PC-3 (cell line): ENCODE measurements at regions not wholly inside any gene's neighbourhood (a gene's known extent, or its start where the extent isn't known, plus 50 kb on each side); places are given as distances from the start of the nearest gene placed in this dataset.

ENCODE experiments used
- ATAC-seq: fragments of 200-7000 bp; cut with Tn5 transposase; 2 replicates; pipeline ENCODE4 v1.9.1; 2020; ENCODE audit warnings: mild to moderate bottlenecking, moderate library complexity
- BruUV-seq: library from RNA; stranded (reverse); fragments of 400-500 nt; replicated peaks from 2 replicates; lab custom pipeline; 2021; lab: Mats Ljungman, UMichigan
- CTCF ChIA-PET: fragments of 300-600 bp; sonication (Branson Sonifier 250); formaldehyde crosslinking; loops from one replicate; lab custom pipeline; 2022; ENCODE audit warnings: antibody characterized with exemption; lab: Charles Lee
- POLR2A ChIA-PET: fragments of 300-600 bp; sonication (Branson Sonifier 250); formaldehyde crosslinking; loops from one replicate; lab custom pipeline; 2022; ENCODE audit warnings: antibody characterized with exemption; ENCODE audit not compliant: unreplicated experiment; lab: Charles Lee
- DNase-seq: peaks from one replicate; pipeline ENCODE4 v3.0.0-alpha.2; 2015
- H2AFZ ChIP-seq: fragments of 300-600 bp; sonication (generic); 2 replicates; pipeline ENCODE4 v1.6.0; 2016; ENCODE audit warnings: antibody characterized with exemption, low read length
- H3F3A ChIP-seq: fragments of 300-600 bp; sonication (generic); one replicate; pipeline ENCODE4 v1.6.0; 2017; ENCODE audit warnings: antibody characterized with exemption, low read length, control low read depth, mild to moderate bottlenecking; ENCODE audit not compliant: unreplicated experiment
- H3K27ac ChIP-seq: fragments of 300-600 bp; sonication (generic); 2 replicates; pipeline ENCODE4 v1.5.1; 2016; ENCODE audit warnings: mild to moderate bottlenecking, low read length
- H3K27me3 ChIP-seq: fragments of 300-600 bp; sonication (generic); 2 replicates; pipeline ENCODE4 v1.6.1; 2016; ENCODE audit warnings: low read length, mixed read lengths
- H3K36me3 ChIP-seq: fragments of 300-600 bp; sonication (generic); 2 replicates; pipeline ENCODE4 v1.6.1; 2016; ENCODE audit warnings: low read depth, mixed run types, low read length, mixed read lengths
- H3K4me1 ChIP-seq: fragments of 300-600 bp; sonication (generic); 2 replicates; pipeline ENCODE4 v1.5.1; 2016; ENCODE audit warnings: low read length; ENCODE audit not compliant: insufficient read depth
- H3K4me2 ChIP-seq: fragments of 300-600 bp; sonication (generic); 2 replicates; pipeline ENCODE4 v1.6.0; 2016; ENCODE audit warnings: low read length
- H3K4me3 ChIP-seq: fragments of 300-600 bp; sonication (generic); 2 replicates; pipeline ENCODE4 v1.5.1; 2016; ENCODE audit warnings: mild to moderate bottlenecking, low read length, mixed read lengths
- H3K79me2 ChIP-seq: fragments of 300-600 bp; sonication (generic); 2 replicates; pipeline ENCODE4 v1.6.1; 2017; ENCODE audit warnings: low read length, mixed read lengths
- H3K9ac ChIP-seq: fragments of 300-600 bp; sonication (generic); 2 replicates; pipeline ENCODE4 v1.6.0; 2016; ENCODE audit warnings: mild to moderate bottlenecking, low read length
- H3K9me2 ChIP-seq: fragments of 300-600 bp; sonication (generic); replicated peaks from 2 replicates; pipeline ENCODE4 v1.6.1; 2016; ENCODE audit warnings: mixed run types, low read length, mixed read lengths
- H3K9me3 ChIP-seq: fragments of 300-600 bp; sonication (generic); 2 replicates; pipeline ENCODE4 v1.6.1; 2016; ENCODE audit warnings: low read length, mixed read lengths
- H4K20me1 ChIP-seq: fragments of 300-600 bp; sonication (generic); 2 replicates; pipeline ENCODE4 v1.6.1; 2016; ENCODE audit warnings: low read length, mixed read lengths
- CTCF ChIP-seq: fragments of 300-600 bp; sonication (generic); conservative IDR thresholded peaks from 2 replicates; pipeline ENCODE4 v1.5.1; 2017; ENCODE audit warnings: antibody characterized with exemption, low read depth, mild to moderate bottlenecking, low read length
- EZH2 ChIP-seq: fragments of 300-600 bp; sonication (generic); IDR thresholded peaks from one replicate; pipeline ENCODE4 v1.6.1; 2017; ENCODE audit warnings: antibody characterized with exemption, mild to moderate bottlenecking, low read length; ENCODE audit not compliant: unreplicated experiment
- EZH2phosphoT487 ChIP-seq: fragments of 300-600 bp; sonication (generic); IDR thresholded peaks from 2 replicates; pipeline ENCODE4 v1.6.1; 2018; ENCODE audit warnings: mild to moderate bottlenecking, antibody characterized with exemption, low read length, borderline replicate concordance
- intact Hi-C: fragments of 100-400 bp; cut with micrococcal nuclease; formaldehyde crosslinking; loops from 2 replicates; pipeline ENCODE4 v1.9.0; 2023

- Histone ChIP-seq H3K9me3 (no peaks in the 10 kb centered on the region), H3K36me3 (no peaks in the 10 kb centered on the region), H3F3A (no peaks in the 10 kb centered on the region), H3K79me2 (no peaks in the 10 kb centered on the region), H3K27ac (no peak overlapping the region), H3K9me2 (no peaks in the 10 kb centered on the region), H4K20me1 (no peaks in the 10 kb centered on the region), H3K4me3 (no peak overlapping the region), H3K27me3 (no peaks in the 10 kb centered on the region), H2AFZ (no peak overlapping the region), H3K4me1 (no peaks in the 10 kb centered on the region), H3K9ac (no peak overlapping the region), H3K4me2 (no peak overlapping the region)
- ChIA-PET CTCF (interaction anchor here (0.6 kb wide), 1 partner anchor 17 kb away, joined by 3 read pairs; no protein-coding TSS in a partner anchor), POLR2A (no interaction called here)
- no peak for DNase-seq
- no peak for ATAC-seq
- BruUV-seq = no TSS peak
- TF ChIP-seq EZH2 (no peak), EZH2phosphoT487 (no peak), CTCF (no peak)
- intact Hi-C loops = no loop called here
Measured at GRCh38 chr5:62126090-62126489, 179.9 kb upstream of the KIF2A start.

GRCh38 chr5:62127098-62127736 is 178.8 kb upstream of the KIF2A start:
- Histone ChIP-seq H3K36me3 (no peaks in the 10 kb centered on the region), H3K4me1 (no peaks in the 10 kb centered on the region), H3K27ac (no peak overlapping the region), H3K4me3 (no peak overlapping the region), H3K27me3 (no peaks in the 10 kb centered on the region), H4K20me1 (no peaks in the 10 kb centered on the region), H3K9me3 (no peaks in the 10 kb centered on the region), H3K9ac (no peak overlapping the region), H3K4me2 (no peak overlapping the region), H3K9me2 (no peaks in the 10 kb centered on the region), H3F3A (no peaks in the 10 kb centered on the region), H2AFZ (no peak overlapping the region), H3K79me2 (no peaks in the 10 kb centered on the region)
- no TSS peak for BruUV-seq
- intact Hi-C loops = no loop called here
- CTCF ChIA-PET = no interaction called here
- TF ChIP-seq CTCF (no peak), EZH2 (no peak), EZH2phosphoT487 (no peak)
- DNase-seq (no peak), ATAC-seq (no peak)
- POLR2A ChIA-PET = no interaction called here

- TF ChIP-seq EZH2phosphoT487 (no peak), CTCF (no peak), EZH2 (no peak)
- DNase-seq (no peak), ATAC-seq (no peak)
- Histone ChIP-seq H3K4me3 (no peak overlapping the region), H3K9ac (no peak overlapping the region), H3K79me2 (no peaks in the 10 kb centered on the region), H3K27me3 (no peaks in the 10 kb centered on the region), H3K4me1 (no peaks in the 10 kb centered on the region), H3K36me3 (no peaks in the 10 kb centered on the region), H3K4me2 (no peak overlapping the region), H4K20me1 (no peaks in the 10 kb centered on the region), H2AFZ (no peak overlapping the region), H3K9me2 (no peaks in the 10 kb centered on the region), H3F3A (no peaks in the 10 kb centered on the region), H3K27ac (no peak overlapping the region), H3K9me3 (no peaks in the 10 kb centered on the region)
- intact Hi-C loops = no loop called here
- ChIA-PET CTCF (no interaction called here), POLR2A (no interaction called here)
- no TSS peak for BruUV-seq
Measured at GRCh38 chr5:62130107-62130506, 175.9 kb upstream of the KIF2A start.
